A549 (cell line): ENCODE measurements at regions not wholly inside any gene's neighbourhood (a gene's known extent, or its start where the extent isn't known, plus 50 kb on each side); places are given as distances from the start of the nearest gene placed in this dataset.

Source experiments
- SMC3 ChIP-seq: fragments of >200 bp; sonication (Bioruptor Twin); formaldehyde crosslinking; IDR thresholded peaks from 3 replicates; pipeline ENCODE4 v1.6.1; 2018; ENCODE audit warnings: inconsistent platforms
- TF ChIP-seq, protein P1 (sequence below): fragments of >200 bp; sonication (Bioruptor Twin); formaldehyde crosslinking; IDR thresholded peaks from 3 replicates; pipeline ENCODE4 v1.5.1; 2016

DNA sequence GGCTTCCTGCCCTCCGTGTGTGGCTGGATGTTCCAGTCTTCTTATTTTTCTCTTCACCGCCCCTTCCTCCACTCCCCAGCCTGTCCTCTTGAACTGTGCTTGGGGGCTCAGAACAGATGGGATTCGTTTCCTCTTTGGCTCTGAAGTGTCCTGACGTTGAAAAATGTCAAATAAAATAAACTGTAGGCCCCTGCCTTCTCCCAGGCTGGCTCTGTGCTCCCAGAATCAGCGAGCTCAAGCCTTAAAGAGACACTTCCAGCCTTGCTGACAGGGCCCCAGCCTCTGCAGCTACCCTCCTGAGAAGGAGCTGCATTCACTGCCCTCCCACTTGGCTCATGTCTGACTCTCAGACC lies 104.2 kb upstream of the IPO9 start:
- TF ChIP-seq SMC3 = no peak
- TF ChIP-seq, protein P1, sequence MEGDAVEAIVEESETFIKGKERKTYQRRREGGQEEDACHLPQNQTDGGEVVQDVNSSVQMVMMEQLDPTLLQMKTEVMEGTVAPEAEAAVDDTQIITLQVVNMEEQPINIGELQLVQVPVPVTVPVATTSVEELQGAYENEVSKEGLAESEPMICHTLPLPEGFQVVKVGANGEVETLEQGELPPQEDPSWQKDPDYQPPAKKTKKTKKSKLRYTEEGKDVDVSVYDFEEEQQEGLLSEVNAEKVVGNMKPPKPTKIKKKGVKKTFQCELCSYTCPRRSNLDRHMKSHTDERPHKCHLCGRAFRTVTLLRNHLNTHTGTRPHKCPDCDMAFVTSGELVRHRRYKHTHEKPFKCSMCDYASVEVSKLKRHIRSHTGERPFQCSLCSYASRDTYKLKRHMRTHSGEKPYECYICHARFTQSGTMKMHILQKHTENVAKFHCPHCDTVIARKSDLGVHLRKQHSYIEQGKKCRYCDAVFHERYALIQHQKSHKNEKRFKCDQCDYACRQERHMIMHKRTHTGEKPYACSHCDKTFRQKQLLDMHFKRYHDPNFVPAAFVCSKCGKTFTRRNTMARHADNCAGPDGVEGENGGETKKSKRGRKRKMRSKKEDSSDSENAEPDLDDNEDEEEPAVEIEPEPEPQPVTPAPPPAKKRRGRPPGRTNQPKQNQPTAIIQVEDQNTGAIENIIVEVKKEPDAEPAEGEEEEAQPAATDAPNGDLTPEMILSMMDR = no peak
